CD4-positive, alpha-beta T cell treated with Interleukin-4 for 1 hour (primary cell): ENCODE measurements at regions not wholly inside any gene's neighbourhood (a gene's known extent, or its start where the extent isn't known, plus 50 kb on each side); places are given as distances from the start of the nearest gene placed in this dataset.
"Not testable (repeated sequence)": the region's sequence is repeated elsewhere in the genome, so short reads cannot be mapped to it uniquely, and the experiment has no call there.

Experiments
- DNase-seq, 2 donors: peaks; one replicate each; pipeline ENCODE4 v3.0.0-alpha.2; 2020 to 2022

- DNase-seq, result no peak
These were observed 50.8 kb upstream of the PCSK1 start for GRCh38 chr5:96483878-96484277.

GRCh38 chr5:96487859-96488258 lies 54.8 kb upstream of the PCSK1 start:
- DNase-seq, result no peak

GRCh38 chr5:96489532-96489931 lies 56.5 kb upstream of the PCSK1 start:
- no peak for DNase-seq

GRCh38 chr5:96492459-96493047 lies 59.5 kb upstream of the PCSK1 start:
- DNase-seq, result no peak

- no peak for DNase-seq
These were observed 60.3 kb upstream of the PCSK1 start for GRCh38 chr5:96493219-96493790.

- DNase-seq, result not testable (repeated sequence)
These were observed 62.4 kb upstream of the PCSK1 start for GRCh38 chr5:96495412-96495811.

- DNase-seq, result not testable (repeated sequence)
These were observed 64.0 kb upstream of the PCSK1 start for GRCh38 chr5:96497027-96497426.

GRCh38 chr5:96499753-96500345 lies 66.8 kb upstream of the PCSK1 start:
- DNase-seq, result no peak

- DNase-seq, result no peak
These were observed 69.1 kb upstream of the PCSK1 start for GRCh38 chr5:96501991-96502646.

- DNase-seq, result no peak
These were observed 70.6 kb upstream of the PCSK1 start for GRCh38 chr5:96503501-96504236.

- DNase-seq, result no peak
These were observed 73.3 kb upstream of the PCSK1 start for GRCh38 chr5:96506376-96506775.

GRCh38 chr5:96506866-96507527 lies 73.9 kb upstream of the PCSK1 start:
- no peak for DNase-seq

GRCh38 chr5:96509316-96509715 lies 76.3 kb upstream of the PCSK1 start:
- DNase-seq, result no peak

- DNase-seq, result no peak
These were observed 76.8 kb upstream of the PCSK1 start for GRCh38 chr5:96509721-96510350.

GRCh38 chr5:96516631-96517071 lies 83.6 kb upstream of the PCSK1 start:
- no peak for DNase-seq

GRCh38 chr5:96517295-96517694 lies 84.2 kb upstream of the PCSK1 start:
- no peak for DNase-seq

- DNase-seq, result no peak
These were observed 87.3 kb upstream of the PCSK1 start for GRCh38 chr5:96520345-96520744.

- DNase-seq, result no peak
These were observed 89.7 kb upstream of the PCSK1 start for GRCh38 chr5:96522635-96523355.

GRCh38 chr5:96527768-96528661 lies 95.0 kb upstream of the PCSK1 start:
- DNase-seq, result no peak

GRCh38 chr5:96528826-96529474 lies 95.9 kb upstream of the PCSK1 start:
- no peak for DNase-seq
